Endodermal cell (in vitro differentiated cells): ENCODE measurements at regions not wholly inside any gene's neighbourhood (a gene's known extent, or its start where the extent isn't known, plus 50 kb on each side); places are given as distances from the start of the nearest gene placed in this dataset.

Source experiments
- DNase-seq: peaks from one replicate; pipeline ENCODE4 v3.0.0-alpha.2; 2017
- H3K27ac ChIP-seq: 2 replicates; pipeline ENCODE4 v1.5.1; 2013; ENCODE audit warnings: mild to moderate bottlenecking, low read depth, low read length, moderate library complexity
- H3K27me3 ChIP-seq: 2 replicates; pipeline ENCODE4 v1.6.1; 2013; ENCODE audit warnings: mild to moderate bottlenecking, low read length, moderate library complexity; ENCODE audit not compliant: insufficient read depth, control insufficient read depth, poor library complexity, severe bottlenecking
- H3K36me3 ChIP-seq: 2 replicates; pipeline ENCODE4 v1.7.0; 2013; ENCODE audit warnings: mild to moderate bottlenecking, low read length, moderate library complexity; ENCODE audit not compliant: control insufficient read depth, insufficient read depth
- H3K4me1 ChIP-seq: one replicate; pipeline ENCODE4 v1.7.0; 2013; ENCODE audit warnings: low read length; ENCODE audit not compliant: control insufficient read depth, insufficient read depth
- H3K4me3 ChIP-seq: 2 replicates; pipeline ENCODE4 v1.5.1; 2013; ENCODE audit warnings: mild to moderate bottlenecking, low read length, moderate library complexity
- H3K9ac ChIP-seq: 2 replicates; pipeline ENCODE4 v1.6.1; 2013; ENCODE audit warnings: mild to moderate bottlenecking, low read length, moderate library complexity; ENCODE audit not compliant: poor library complexity, severe bottlenecking; ENCODE audit errors: extremely low read depth
- H3K9me3 ChIP-seq: 2 replicates; pipeline ENCODE4 v1.6.1; 2013; ENCODE audit warnings: mild to moderate bottlenecking, low read length, moderate library complexity; ENCODE audit not compliant: control insufficient read depth
- H3K27ac Mint-ChIP-seq: 2 replicates; pipeline ENCODE4 v1.8.0; 2020; ENCODE audit warnings: mixed read lengths
- H3K27me3 Mint-ChIP-seq: 2 replicates; pipeline ENCODE4 v1.8.0; 2021; ENCODE audit warnings: mild to moderate bottlenecking, mixed read lengths; ENCODE audit not compliant: insufficient read depth
- H3K36me3 Mint-ChIP-seq: 2 replicates; pipeline ENCODE4 v1.8.0; 2020; ENCODE audit warnings: low read depth, mixed read lengths
- H3K4me1 Mint-ChIP-seq: 2 replicates; pipeline ENCODE4 v1.8.0; 2020; ENCODE audit warnings: mixed read lengths
- H3K4me3 Mint-ChIP-seq: 2 replicates; pipeline ENCODE4 v1.8.0; 2020; ENCODE audit warnings: mild to moderate bottlenecking, moderate library complexity, mixed read lengths
- H3K9me3 Mint-ChIP-seq: 2 replicates; pipeline ENCODE4 v1.8.0; 2020; ENCODE audit warnings: mild to moderate bottlenecking, mixed read lengths
- CTCF ChIP-seq: fragments of 200-600 bp; sonication (generic); conservative IDR thresholded peaks from 2 replicates; pipeline ENCODE4 v1.5.0; 2021; ENCODE audit warnings: antibody characterized with exemption, mild to moderate bottlenecking
- WGBS, 2 experiments: methylation state at CpG; one replicate each; pipeline versions ENCODE4 v1.1.5 to v1.1.7; 2013; ENCODE audit warnings: missing lambda C conversion rate in 2 of 2, mixed read lengths in 1 of 2; ENCODE audit not compliant: insufficient coverage in 1 of 2, insufficient read length in 1 of 2; 5-methylcytosine and 5-hydroxymethylcytosine counted together

- H3K27ac Mint-ChIP-seq, result no peak overlapping the region
- H3K9me3 Mint-ChIP-seq, result peaks cover 63% of the 10 kb centered on the region
- H3K4me1 Mint-ChIP-seq, result no peaks in the 10 kb centered on the region
- H3K4me3 Mint-ChIP-seq, result no peak overlapping the region
- no peak for DNase-seq
- no peaks in the 10 kb centered on the region for H3K36me3 ChIP-seq
- H3K27me3 Mint-ChIP-seq, result no peaks in the 10 kb centered on the region
- TF ChIP-seq CTCF, result no peak
- no peaks in the 10 kb centered on the region for H3K9me3 ChIP-seq
- no peaks in the 10 kb centered on the region for H3K36me3 Mint-ChIP-seq
- 88% methylated on average over 3 of the region's 3 CpGs; no CpG with 5 or more reads in 1 of the 2 experiments for WGBS, 2 experiments
- no peak overlapping the region for H3K27ac ChIP-seq
- H3K4me1 ChIP-seq, result no peaks in the 10 kb centered on the region
- no peaks in the 10 kb centered on the region for H3K27me3 ChIP-seq
- no peak overlapping the region for H3K9ac ChIP-seq
- no peak overlapping the region for H3K4me3 ChIP-seq
Measured at GRCh38 chrX:68596871-68597270, 50.6 kb upstream of the STARD8 start.
